GM06990 (cell line): ENCODE measurements at regions not wholly inside any gene's neighbourhood (a gene's known extent, or its start where the extent isn't known, plus 50 kb on each side); places are given as distances from the start of the nearest gene placed in this dataset.

Experiments
- DNase-seq: peaks from one replicate; pipeline ENCODE4 v3.0.0-alpha.2; 2011; ENCODE audit not compliant: insufficient read length; ENCODE audit errors: extremely low read depth
- H3K27me3 ChIP-seq: replicated peaks from 2 replicates; pipeline ENCODE4 v1.6.0; 2011; ENCODE audit warnings: low read length; ENCODE audit not compliant: control insufficient read depth, insufficient read depth
- H3K36me3 ChIP-seq: 2 replicates; pipeline ENCODE4 v1.5.1; 2011; ENCODE audit warnings: low read length; ENCODE audit not compliant: control insufficient read depth, insufficient read depth
- H3K4me3 ChIP-seq: replicated peaks from 2 replicates; pipeline ENCODE4 v1.5.1; 2011; ENCODE audit warnings: low read depth, mild to moderate bottlenecking, control low read depth, low read length
- CTCF ChIP-seq: IDR thresholded peaks from 2 replicates; pipeline ENCODE4 v1.5.1; 2011; ENCODE audit warnings: low read length, control low read depth, mild to moderate bottlenecking, inconsistent platforms; ENCODE audit not compliant: insufficient read depth, poor library complexity, severe bottlenecking

GRCh38 chr5:56588636-56589480 is 226.5 kb upstream of the MAP3K1 start:
- DNase-seq = peak; percentile 81
- no peaks in the 10 kb centered on the region for H3K27me3 ChIP-seq
- H3K36me3 ChIP-seq = no peaks in the 10 kb centered on the region
- peak overlapping the region; percentile 19; the same call in 1 of the 2 replicates for H3K4me3 ChIP-seq
- no peak for TF ChIP-seq CTCF

- TF ChIP-seq CTCF = no peak
- no peaks in the 10 kb centered on the region for H3K27me3 ChIP-seq
- DNase-seq = no peak
- H3K4me3 ChIP-seq = no peak overlapping the region
- no peaks in the 10 kb centered on the region for H3K36me3 ChIP-seq
Observed at GRCh38 chr5:56588131-56588487, 227.2 kb upstream of the MAP3K1 start.

GRCh38 chr5:56587381-56588130 is 227.8 kb upstream of the MAP3K1 start:
- H3K4me3 ChIP-seq = no peak overlapping the region
- no peak for TF ChIP-seq CTCF
- no peak for DNase-seq
- H3K27me3 ChIP-seq = no peaks in the 10 kb centered on the region
- H3K36me3 ChIP-seq = no peaks in the 10 kb centered on the region

- Histone ChIP-seq H3K36me3 (no peaks in the 10 kb centered on the region), H3K27me3 (no peaks in the 10 kb centered on the region), H3K4me3 (no peak overlapping the region)
- no peak for TF ChIP-seq CTCF
- no peak for DNase-seq
Observed at GRCh38 chr5:56585999-56586691, 229.2 kb upstream of the MAP3K1 start.

- no peak for TF ChIP-seq CTCF
- no peaks in the 10 kb centered on the region for H3K36me3 ChIP-seq
- no peaks in the 10 kb centered on the region for H3K27me3 ChIP-seq
- no peak for DNase-seq
- no peak overlapping the region for H3K4me3 ChIP-seq
Observed at GRCh38 chr5:56585461-56585860, 229.9 kb upstream of the MAP3K1 start.
